IMR-90 (cell line): ENCODE measurements at regions not wholly inside any gene's neighbourhood (a gene's known extent, or its start where the extent isn't known, plus 50 kb on each side); places are given as distances from the start of the nearest gene placed in this dataset.

ENCODE experiments used
- ATAC-seq: fragments of 200-7000 bp; cut with Tn5 transposase; 2 replicates; pipeline ENCODE4 v1.9.1; 2020; ENCODE audit warnings: low read depth, mild to moderate bottlenecking, moderate library complexity
- BruUV-seq: library from RNA; stranded (reverse); fragments of 400-500 nt; replicated peaks from 2 replicates; lab custom pipeline; 2021; lab: Mats Ljungman, UMichigan
- CTCF ChIA-PET: fragments of 300-600 bp; formaldehyde crosslinking; extraction: SDS; loops from one replicate; lab custom pipeline; 2021; ENCODE audit warnings: antibody characterized with exemption; lab: Yijun Ruan, JAX
- POLR2A ChIA-PET: fragments of 300-600 bp; sonication (Branson Sonifier 250); formaldehyde crosslinking; loops from one replicate; lab custom pipeline; 2022; ENCODE audit warnings: antibody characterized with exemption; ENCODE audit not compliant: unreplicated experiment; lab: Charles Lee
- DNase-seq: peaks from one replicate; pipeline ENCODE4 v3.0.0; 2013
- H2AFZ ChIP-seq: replicated peaks from 2 replicates; pipeline ENCODE3; 2013; ENCODE audit warnings: low read length, mild to moderate bottlenecking; ENCODE audit not compliant: poor library complexity
- H2AK5ac ChIP-seq: 2 replicates; pipeline ENCODE4 v1.6.1; 2013; ENCODE audit warnings: low read depth, low read length, inconsistent platforms
- H2AK9ac ChIP-seq: replicated peaks from 2 replicates; pipeline ENCODE3; 2013; ENCODE audit warnings: mild to moderate bottlenecking, low read depth, low read length, moderate library complexity; ENCODE audit not compliant: poor library complexity
- H2BK120ac ChIP-seq: 2 replicates; pipeline ENCODE4 v1.6.1; 2013; ENCODE audit warnings: low read depth, low read length, inconsistent platforms
- H2BK15ac ChIP-seq: 3 replicates; pipeline ENCODE4 v1.6.1; 2013; ENCODE audit warnings: low read depth, low read length, inconsistent platforms
- H2BK20ac ChIP-seq: 2 replicates; pipeline ENCODE4 v1.6.1; 2013; ENCODE audit warnings: low read depth, mild to moderate bottlenecking, inconsistent platforms, low read length, moderate library complexity
- H2BK5ac ChIP-seq: 2 replicates; pipeline ENCODE4 v1.6.1; 2013; ENCODE audit warnings: mild to moderate bottlenecking, low read depth, low read length, inconsistent platforms; ENCODE audit not compliant: poor library complexity, severe bottlenecking
- H3K14ac ChIP-seq: replicated peaks from 2 replicates; pipeline ENCODE4 v1.6.1; 2013; ENCODE audit warnings: low read depth, low read length, inconsistent platforms
- H3K18ac ChIP-seq: 2 replicates; pipeline ENCODE4 v1.6.1; 2013; ENCODE audit warnings: low read depth, low read length, control low read depth
- H3K23ac ChIP-seq: 2 replicates; pipeline ENCODE4 v1.6.1; 2013; ENCODE audit warnings: low read depth, low read length, inconsistent platforms
- H3K27ac ChIP-seq: 2 replicates; pipeline ENCODE4 v1.5.1; 2013; ENCODE audit warnings: mild to moderate bottlenecking, control low read depth, low read length; ENCODE audit not compliant: insufficient read depth
- H3K27me3 ChIP-seq: 2 replicates; pipeline ENCODE4 v1.6.1; 2013; ENCODE audit warnings: low read length; ENCODE audit not compliant: control insufficient read depth, insufficient read depth
- H3K36me3 ChIP-seq: 2 replicates; pipeline ENCODE4 v1.6.1; 2013; ENCODE audit warnings: low read length, mixed read lengths; ENCODE audit not compliant: control insufficient read depth, insufficient read depth
- H3K4ac ChIP-seq: 2 replicates; pipeline ENCODE4 v1.6.1; 2013; ENCODE audit warnings: low read depth, low read length, inconsistent platforms
- H3K4me1 ChIP-seq: 2 replicates; pipeline ENCODE4 v1.6.1; 2013; ENCODE audit warnings: low read length, mixed read lengths; ENCODE audit not compliant: control insufficient read depth, insufficient read depth
- H3K4me2 ChIP-seq: 2 replicates; pipeline ENCODE4 v1.6.1; 2013; ENCODE audit warnings: low read depth, mild to moderate bottlenecking, control low read depth, low read length, moderate library complexity
- H3K4me3 ChIP-seq: 2 replicates; pipeline ENCODE4 v1.5.1; 2013; ENCODE audit warnings: low read depth, mild to moderate bottlenecking, control low read depth, low read length, moderate library complexity; ENCODE audit not compliant: insufficient read depth
- H3K56ac ChIP-seq: 2 replicates; pipeline ENCODE4 v1.6.1; 2013; ENCODE audit warnings: low read length, inconsistent platforms; ENCODE audit not compliant: insufficient read depth; ENCODE audit errors: extremely low read depth
- H3K79me1 ChIP-seq, 2 experiments: 2 replicates each; pipeline ENCODE4 v1.6.1; 2013; ENCODE audit warnings: low read length in 2 of 2, inconsistent platforms in 1 of 2, low read depth in 1 of 2
- H3K9ac ChIP-seq: 2 replicates; pipeline ENCODE4 v1.6.1; 2013; ENCODE audit warnings: low read depth, low read length, control low read depth
- H3K9me1 ChIP-seq: 2 replicates; pipeline ENCODE4 v1.6.1; 2013; ENCODE audit warnings: low read length, inconsistent platforms; ENCODE audit not compliant: insufficient read depth
- H3K9me3 ChIP-seq: 2 replicates; pipeline ENCODE4 v1.6.1; 2013; ENCODE audit warnings: low read length; ENCODE audit not compliant: control insufficient read depth, insufficient read depth
- H4K20me1 ChIP-seq: 2 replicates; pipeline ENCODE4 v1.6.1; 2013; ENCODE audit warnings: low read length, inconsistent platforms; ENCODE audit not compliant: insufficient read depth
- H4K5ac ChIP-seq: 2 replicates; pipeline ENCODE4 v1.6.1; 2013; ENCODE audit warnings: mild to moderate bottlenecking, low read depth, low read length, control low read depth
- H4K8ac ChIP-seq, 2 experiments: 2 replicates each; pipeline ENCODE4 v1.6.1; 2013; ENCODE audit warnings: low read depth in 2 of 2, low read length in 2 of 2, control low read depth in 1 of 2, inconsistent platforms in 1 of 2
- H4K91ac ChIP-seq: 2 replicates; pipeline ENCODE4 v1.6.1; 2013; ENCODE audit warnings: low read depth, low read length, inconsistent platforms; ENCODE audit not compliant: insufficient read depth
- BHLHE40 ChIP-seq: fragments of 150-350 bp; IDR thresholded peaks from 2 replicates; pipeline ENCODE4 v1.6.1; 2016; ENCODE audit warnings: mild to moderate bottlenecking, low read depth, low read length
- CEBPB ChIP-seq: IDR thresholded peaks from 2 replicates; pipeline ENCODE4 v1.6.1; 2012; ENCODE audit warnings: low read depth, low read length, improper control_type of control experiment
- CHD1 ChIP-seq: IDR thresholded peaks from 2 replicates; pipeline ENCODE4 v1.6.1; 2012; ENCODE audit warnings: low read depth, low read length, improper control_type of control experiment
- FOS ChIP-seq: fragments of 150-350 bp; IDR thresholded peaks from 2 replicates; pipeline ENCODE4 v1.6.1; 2016; ENCODE audit warnings: low read depth, low read length
- MAFK ChIP-seq: IDR thresholded peaks from 2 replicates; pipeline ENCODE4 v1.6.1; 2012; ENCODE audit warnings: low read depth, low read length, improper control_type of control experiment
- MAZ ChIP-seq: IDR thresholded peaks from 2 replicates; pipeline ENCODE4 v1.6.1; 2012; ENCODE audit warnings: low read depth, mild to moderate bottlenecking, low read length, improper control_type of control experiment, moderate library complexity, borderline replicate concordance
- MXI1 ChIP-seq: IDR thresholded peaks from 2 replicates; pipeline ENCODE4 v1.6.1; 2012; ENCODE audit warnings: low read depth, mild to moderate bottlenecking, low read length, moderate library complexity, borderline replicate concordance
- NFE2L2 ChIP-seq: fragments of 150-350 bp; IDR thresholded peaks from 2 replicates; pipeline ENCODE4 v1.6.1; 2016; ENCODE audit warnings: low read depth, mild to moderate bottlenecking, low read length
- POLR2A ChIP-seq: IDR thresholded peaks from 2 replicates; pipeline ENCODE4 v1.6.1; 2012; ENCODE audit warnings: mild to moderate bottlenecking, low read depth, low read length
- RAD21 ChIP-seq: IDR thresholded peaks from 2 replicates; pipeline ENCODE4 v1.6.1; 2012; ENCODE audit warnings: low read length, improper control_type of control experiment
- RCOR1 ChIP-seq: IDR thresholded peaks from 2 replicates; pipeline ENCODE4 v1.6.1; 2012; ENCODE audit warnings: mild to moderate bottlenecking, low read length, improper control_type of control experiment; ENCODE audit not compliant: insufficient replicate concordance
- RFX5 ChIP-seq: IDR thresholded peaks from 2 replicates; pipeline ENCODE4 v1.8.0; 2012; ENCODE audit warnings: low read depth, mild to moderate bottlenecking, low read length, moderate library complexity
- SMC3 ChIP-seq: fragments of 150-350 bp; IDR thresholded peaks from 2 replicates; pipeline ENCODE4 v1.6.1; 2016; ENCODE audit warnings: low read depth, mild to moderate bottlenecking, antibody characterized with exemption, low read length, moderate library complexity
- WGBS, 2 experiments: methylation state at CpG; one replicate each; pipeline versions ENCODE4 v1.1.5 to v1.1.7; 2013; ENCODE audit warnings: missing lambda C conversion rate in 2 of 2; ENCODE audit not compliant: insufficient read length in 1 of 2; ENCODE audit errors: extremely low coverage in 2 of 2; 5-methylcytosine and 5-hydroxymethylcytosine counted together
- dilution Hi-C: fragments of 300-500 bp; cut with HindIII; formaldehyde crosslinking; loops from one replicate; pipeline ENCODE4 v1.14.3; 2018; ENCODE audit warnings: low sequenced_read_pairs; ENCODE audit not compliant: unreplicated experiment
- in situ Hi-C: fragments of 300-500 bp; cut with MboI; formaldehyde crosslinking; loops from 3 replicates; pipeline ENCODE4 v1.14.3; 2019; ENCODE audit warnings: low sequenced_read_pairs, inconsistent platforms, mixed read lengths
- intact Hi-C: fragments of 100-400 bp; cut with micrococcal nuclease; formaldehyde crosslinking; loops from 2 replicates; pipeline ENCODE4 v1.10.0; 2022
- TF ChIP-seq, protein P1 (sequence below): fragments of 150-350 bp; IDR thresholded peaks from 2 replicates; pipeline ENCODE4 v1.6.1; 2016; ENCODE audit warnings: low read depth, mild to moderate bottlenecking, low read length, moderate library complexity, borderline replicate concordance
- TF ChIP-seq, protein P2 (sequence below): fragments of 150-350 bp; IDR thresholded peaks from 2 replicates; pipeline ENCODE4 v1.6.1; 2017; ENCODE audit warnings: mild to moderate bottlenecking, antibody characterized with exemption, low read length, low read depth

GRCh38 chr1:37398096-37398495 lies 76.3 kb upstream of the ZC3H12A start:
- Histone ChIP-seq H2AFZ (no peak overlapping the region), H3K36me3 (no peaks in the 10 kb centered on the region), H3K9me1 (no peaks in the 10 kb centered on the region), H2AK5ac (no peak overlapping the region), H3K27me3 (peaks cover 4% of the 10 kb centered on the region; the same call in 1 of the 2 replicates), H3K14ac (no peak overlapping the region), H4K20me1 (no peaks in the 10 kb centered on the region), H2BK5ac (no peak overlapping the region), H3K4ac (no peak overlapping the region), H3K79me1 (no peaks in the 10 kb centered on the region), H4K8ac (no peak overlapping the region), H2BK120ac (no peak overlapping the region), H2AK9ac (no peak overlapping the region), H2BK20ac (no peak overlapping the region), H3K9ac (no peak overlapping the region), H3K9me3 (no peaks in the 10 kb centered on the region), H3K4me1 (no peaks in the 10 kb centered on the region), H2BK15ac (no peak overlapping the region), H3K27ac (no peak overlapping the region), H3K56ac (no peak overlapping the region), H3K4me2 (no peak overlapping the region), H4K5ac (no peak overlapping the region), H3K18ac (no peak overlapping the region), H4K91ac (no peak overlapping the region), H3K4me3 (no peak overlapping the region), H3K23ac (no peak overlapping the region)
- no CpG with 5 or more reads among the region's 8 CpGs for whole genome bisulfite sequencing, 2 experiments
- in situ Hi-C loops: no loop called here
- BruUV-seq: no TSS peak
- intact Hi-C loops: no loop called here
- CTCF ChIA-PET: no interaction called here
- ATAC-seq: no peak
- TF ChIP-seq FOS: no peak
- TF ChIP-seq SMC3: no peak
- TF ChIP-seq RAD21: no peak
- TF ChIP-seq BHLHE40: no peak
- TF ChIP-seq RCOR1: no peak
- no peak for TF ChIP-seq CHD1
- TF ChIP-seq, protein P1, sequence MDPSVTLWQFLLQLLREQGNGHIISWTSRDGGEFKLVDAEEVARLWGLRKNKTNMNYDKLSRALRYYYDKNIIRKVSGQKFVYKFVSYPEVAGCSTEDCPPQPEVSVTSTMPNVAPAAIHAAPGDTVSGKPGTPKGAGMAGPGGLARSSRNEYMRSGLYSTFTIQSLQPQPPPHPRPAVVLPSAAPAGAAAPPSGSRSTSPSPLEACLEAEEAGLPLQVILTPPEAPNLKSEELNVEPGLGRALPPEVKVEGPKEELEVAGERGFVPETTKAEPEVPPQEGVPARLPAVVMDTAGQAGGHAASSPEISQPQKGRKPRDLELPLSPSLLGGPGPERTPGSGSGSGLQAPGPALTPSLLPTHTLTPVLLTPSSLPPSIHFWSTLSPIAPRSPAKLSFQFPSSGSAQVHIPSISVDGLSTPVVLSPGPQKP: no peak
- no peak for TF ChIP-seq RFX5
- no peak for TF ChIP-seq MAFK
- TF ChIP-seq, protein P2, sequence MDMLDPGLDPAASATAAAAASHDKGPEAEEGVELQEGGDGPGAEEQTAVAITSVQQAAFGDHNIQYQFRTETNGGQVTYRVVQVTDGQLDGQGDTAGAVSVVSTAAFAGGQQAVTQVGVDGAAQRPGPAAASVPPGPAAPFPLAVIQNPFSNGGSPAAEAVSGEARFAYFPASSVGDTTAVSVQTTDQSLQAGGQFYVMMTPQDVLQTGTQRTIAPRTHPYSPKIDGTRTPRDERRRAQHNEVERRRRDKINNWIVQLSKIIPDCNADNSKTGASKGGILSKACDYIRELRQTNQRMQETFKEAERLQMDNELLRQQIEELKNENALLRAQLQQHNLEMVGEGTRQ: no peak
- no peak for TF ChIP-seq MXI1
- no peak for TF ChIP-seq MAZ
- no peak for TF ChIP-seq POLR2A
- TF ChIP-seq CEBPB: no peak
- TF ChIP-seq NFE2L2: no peak
- DNase-seq: no peak
- dilution Hi-C loops: no loop called here
- POLR2A ChIA-PET: no interaction called here
